ENCODE measurements at regions not wholly inside any gene's neighbourhood (a gene's known extent, or its start where the extent isn't known, plus 50 kb on each side); places are given as distances from the start of the nearest gene placed in this dataset.
"Not testable (repeated sequence)": the region's sequence is repeated elsewhere in the genome, so short reads cannot be mapped to it uniquely, and the experiment has no call there.

DNA sequence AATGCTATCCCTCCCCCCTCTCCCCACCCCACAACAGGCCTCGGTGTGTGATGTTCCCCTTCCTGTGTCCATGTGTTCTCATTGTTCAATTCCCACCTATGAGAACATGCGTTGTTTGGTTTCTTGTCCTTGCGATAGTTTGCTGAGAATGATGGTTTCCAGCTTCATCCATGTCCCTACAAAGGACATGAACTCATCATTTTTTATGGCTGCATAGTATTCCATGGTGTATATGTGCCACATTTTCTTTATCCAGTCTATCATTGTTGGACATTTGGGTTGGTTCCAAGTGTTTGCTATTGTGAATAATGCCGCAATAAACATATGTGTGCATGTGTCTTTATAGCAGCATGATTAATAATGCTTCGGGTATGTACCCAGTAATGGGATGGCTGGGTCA lies 1156.1 kb downstream of the NAALADL2 start:
- not testable (repeated sequence) for DNase-seq

GRCh38 chr3:176009256-176009655 lies 1150.1 kb downstream of the NAALADL2 start:
- DNase-seq, result no peak

DNA sequence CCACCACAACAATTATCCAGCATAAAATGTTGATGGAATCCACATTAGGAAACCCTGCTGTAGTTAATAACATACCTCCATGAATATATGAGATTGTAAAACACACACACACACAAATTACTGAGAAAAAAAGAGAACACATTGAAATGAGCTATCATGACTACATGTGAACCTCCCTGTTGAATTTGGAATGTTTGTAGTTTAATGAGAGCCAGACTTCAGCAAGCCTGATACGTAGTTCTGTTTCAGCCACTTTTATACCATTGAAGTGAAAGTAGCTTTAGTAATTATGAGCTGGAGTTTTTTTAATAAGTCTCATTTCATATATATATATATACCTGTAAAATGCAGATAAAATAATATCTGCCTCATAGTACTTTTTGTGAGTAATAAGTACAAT lies 1146.4 kb downstream of the NAALADL2 start:
- no peak for DNase-seq

- no peak for DNase-seq
Observed at GRCh38 chr3:175989161-175989560, 1130.0 kb downstream of the NAALADL2 start.

- DNase-seq, result no peak
Observed at GRCh38 chr3:175988401-175988800, 1129.3 kb downstream of the NAALADL2 start.

- DNase-seq, result no peak
Observed at GRCh38 chr3:175985781-175986180, 1126.6 kb downstream of the NAALADL2 start.

GRCh38 chr3:175983379-175983778 lies 1124.2 kb downstream of the NAALADL2 start:
- DNase-seq, result no peak

DNA sequence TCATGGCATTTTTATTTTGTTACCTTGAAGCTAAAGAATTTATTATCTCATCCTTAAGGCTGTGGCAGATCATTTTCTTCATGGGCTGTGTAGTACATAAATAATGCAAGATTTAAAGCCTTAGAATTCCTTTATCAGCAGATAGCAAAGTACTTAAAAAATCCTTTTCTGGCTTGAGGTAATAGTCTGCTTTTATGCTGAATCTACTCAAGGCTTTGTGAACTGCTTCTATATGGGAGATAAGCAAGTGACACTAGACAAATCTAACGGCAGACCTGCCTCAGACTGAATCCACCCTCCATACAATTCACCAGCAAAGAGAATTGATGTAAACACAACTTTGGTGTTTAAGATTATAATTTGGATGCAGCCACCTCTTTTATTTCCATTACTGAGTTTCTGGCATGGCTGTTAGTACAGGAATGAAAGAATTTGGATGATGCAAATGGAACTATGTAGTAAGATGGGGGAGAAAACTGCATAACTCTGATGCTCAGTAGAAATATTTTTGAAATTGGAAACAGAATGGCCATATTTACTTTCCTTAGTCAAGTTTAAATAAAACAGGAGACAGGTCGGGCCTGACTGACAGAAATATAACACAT lies 1121.5 kb downstream of the NAALADL2 start:
- no peak for DNase-seq

- no peak for DNase-seq
Observed at GRCh38 chr3:175977968-175978752, 1119.0 kb downstream of the NAALADL2 start.

- DNase-seq, result no peak
Observed at GRCh38 chr3:175969456-175969855, 1110.3 kb downstream of the NAALADL2 start.

DNA sequence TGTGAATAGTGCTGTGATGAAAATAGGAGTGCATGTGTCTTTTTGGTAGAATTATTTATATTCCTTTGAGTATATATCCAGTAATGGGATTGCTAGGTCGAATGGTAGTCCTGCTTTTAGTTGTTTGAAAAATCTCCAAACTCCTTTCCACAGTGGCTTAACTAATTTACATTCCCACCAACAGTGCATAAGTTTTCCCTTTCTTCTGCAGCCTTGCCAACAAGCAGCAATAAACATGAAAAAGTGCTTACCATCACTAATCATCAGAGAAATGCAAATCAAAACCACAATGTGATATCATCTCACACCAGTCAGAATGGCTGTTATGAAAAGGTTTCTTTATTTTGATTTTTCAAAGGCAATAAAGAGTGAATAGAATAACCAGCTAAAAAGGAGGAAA lies 1105.9 kb downstream of the NAALADL2 start:
- DNase-seq, result no peak

DNA sequence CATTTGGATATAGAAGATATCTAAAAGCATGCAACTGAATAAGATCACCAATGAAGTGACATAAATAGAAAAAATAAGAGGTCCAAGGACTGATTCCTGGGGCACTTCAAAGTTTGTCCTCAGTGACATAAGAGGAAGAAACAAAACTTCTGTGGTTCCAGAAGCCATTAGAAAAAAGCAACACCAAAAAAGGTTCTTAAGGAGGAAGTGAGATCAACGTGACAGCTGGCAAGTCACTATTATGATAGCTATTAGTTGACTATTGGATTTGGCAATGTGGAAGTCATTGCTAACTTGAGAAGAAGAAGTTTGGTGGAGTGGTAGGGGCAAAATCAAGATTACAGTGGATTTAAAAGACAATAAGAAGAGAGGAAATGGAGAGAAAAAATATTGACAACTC lies 1098.3 kb downstream of the NAALADL2 start:
- DNase-seq, result no peak

DNA sequence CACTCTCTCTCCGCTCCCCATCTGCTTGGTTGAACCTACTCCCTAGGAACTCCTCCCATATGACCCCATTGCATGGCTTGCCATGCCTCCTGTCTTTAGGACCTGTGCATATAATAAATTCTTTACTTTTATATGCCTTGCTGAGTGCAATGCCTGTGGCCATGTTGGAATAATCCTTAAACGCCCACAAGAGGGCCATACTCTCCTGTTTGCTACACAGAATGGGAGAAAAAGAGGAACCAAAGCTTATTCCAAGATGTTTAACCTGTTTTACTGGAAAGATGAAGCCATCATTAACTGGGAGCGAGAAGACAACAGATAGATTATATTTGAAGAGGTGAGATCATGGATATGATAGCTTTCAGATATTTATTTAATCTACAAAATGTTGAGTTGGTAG lies 1097.8 kb downstream of the NAALADL2 start:
- no peak for DNase-seq

- DNase-seq, result peak; percentile 82
Observed at GRCh38 chr3:175951047-175951694, 1092.0 kb downstream of the NAALADL2 start.

DNA sequence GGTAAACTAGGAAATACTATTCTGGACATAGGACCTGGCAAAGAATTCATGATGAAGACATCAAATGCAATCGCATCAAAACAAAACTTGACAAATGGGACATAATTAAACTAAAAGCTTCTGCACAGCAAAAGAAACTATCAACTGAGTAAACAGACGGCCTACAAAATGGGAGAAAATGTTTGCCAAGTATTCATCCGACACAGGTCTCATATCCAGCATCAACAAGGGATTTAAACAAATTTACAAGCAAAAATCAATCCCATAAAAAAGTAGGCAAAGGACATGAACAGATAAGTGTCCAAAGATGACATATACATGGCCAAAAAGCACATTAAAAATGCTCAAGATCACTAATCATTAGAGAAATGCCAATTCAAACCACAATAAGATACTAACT lies 1088.9 kb downstream of the NAALADL2 start:
- DNase-seq, result no peak

DNA sequence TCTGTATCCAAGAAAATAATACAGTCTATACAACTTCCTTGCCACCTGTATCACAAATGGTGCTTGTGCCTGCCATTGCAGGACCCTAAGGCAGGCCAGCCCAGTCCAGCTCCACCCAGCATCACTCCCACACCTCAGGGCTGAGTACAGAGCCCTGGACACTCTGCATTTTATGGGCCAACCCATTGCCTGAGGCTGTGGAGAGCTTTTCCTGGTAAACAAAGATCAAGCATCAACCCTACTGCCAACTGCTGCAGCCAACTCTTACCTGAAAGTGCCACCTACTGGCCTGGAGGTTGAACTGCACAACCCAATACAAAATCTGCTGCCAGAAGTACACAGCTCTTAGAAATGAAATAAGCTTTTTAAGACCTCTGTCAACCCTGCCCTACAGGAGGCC lies 1082.2 kb downstream of the NAALADL2 start:
- peak; percentile 72 for DNase-seq

DNA sequence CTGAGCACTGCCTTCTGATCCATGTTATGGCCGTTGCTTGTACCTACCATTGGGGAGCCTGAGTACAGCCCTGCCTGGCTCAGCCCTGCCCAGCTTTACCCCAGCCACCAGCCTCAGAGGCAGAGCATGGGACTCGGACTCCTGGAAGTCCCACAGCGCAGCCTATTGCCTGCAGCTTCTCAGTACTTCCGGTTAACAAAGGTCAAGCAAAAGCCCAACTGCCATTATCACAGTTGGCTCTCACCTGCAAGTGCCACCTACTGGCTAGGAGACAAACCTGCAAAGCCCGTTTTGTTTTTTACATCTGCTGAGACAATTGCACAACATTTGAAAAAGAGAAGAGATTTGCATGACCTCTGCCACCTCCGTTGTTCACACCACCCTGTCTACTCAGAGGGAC lies 1081.7 kb downstream of the NAALADL2 start:
- DNase-seq, result peak; percentile 69

DNA sequence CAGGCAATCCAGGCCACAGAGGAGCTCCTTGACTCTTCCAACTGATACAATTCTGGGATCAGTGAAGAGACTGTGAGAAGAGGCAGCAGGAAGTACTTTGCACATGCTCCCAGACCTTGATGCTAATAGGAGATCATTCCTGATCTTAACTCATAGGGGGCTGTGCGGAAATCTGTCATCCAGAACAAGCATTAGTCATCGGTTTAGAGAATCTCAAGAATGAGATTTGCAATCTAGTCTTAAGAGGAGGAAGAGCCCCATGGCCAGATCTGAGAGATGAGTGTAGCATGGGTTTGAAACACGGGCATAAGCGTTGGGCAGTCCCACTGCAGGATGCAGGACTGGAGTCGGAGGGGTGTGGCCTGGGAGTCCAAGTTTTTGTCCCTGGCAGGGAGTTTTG lies 1081.1 kb downstream of the NAALADL2 start:
- DNase-seq, result peak; percentile 73

- not testable (repeated sequence) for DNase-seq
Observed at GRCh38 chr3:175937367-175937766, 1078.2 kb downstream of the NAALADL2 start.

- DNase-seq, result no peak
Observed at GRCh38 chr3:175932586-175932985, 1073.5 kb downstream of the NAALADL2 start.

- DNase-seq, result no peak
Observed at GRCh38 chr3:175919133-175919532, 1060.0 kb downstream of the NAALADL2 start.

- no peak for DNase-seq
Observed at GRCh38 chr3:175916191-175916934, 1057.2 kb downstream of the NAALADL2 start.

DNA sequence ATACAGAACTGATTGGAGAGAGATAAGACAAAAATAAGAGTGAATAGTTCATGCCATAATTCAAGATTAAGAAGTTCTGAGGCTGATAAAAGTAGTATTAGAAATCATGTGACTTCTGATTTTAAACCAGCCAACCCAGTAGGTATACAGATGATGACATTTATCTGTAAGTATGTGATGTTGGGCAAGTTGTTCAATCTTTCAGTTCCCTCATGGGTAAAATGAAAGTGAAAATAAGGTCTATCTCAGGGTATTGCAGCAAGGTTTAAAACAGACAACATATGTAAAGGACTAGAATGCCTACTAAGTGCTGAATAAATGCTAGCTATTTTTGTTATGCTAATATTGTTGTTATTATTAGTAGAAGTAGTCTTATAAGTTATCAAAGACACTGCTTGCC lies 1055.7 kb downstream of the NAALADL2 start:
- DNase-seq, result no peak

Data from islet precursor cell (in vitro differentiated cells).